DND-41 (cell line): ENCODE measurements at regions not wholly inside any gene's neighbourhood (a gene's known extent, or its start where the extent isn't known, plus 50 kb on each side); places are given as distances from the start of the nearest gene placed in this dataset.

Experiments used
- ATAC-seq: fragments of 200-7000 bp; cut with Tn5 transposase; 3 replicates; pipeline ENCODE4 v1.9.1; 2021; ENCODE audit warnings: low read depth; ENCODE audit not compliant: insufficient read depth
- DNase-seq: peaks from one replicate; pipeline ENCODE4 v3.0.0-alpha.2; 2020
- H2AFZ ChIP-seq: 2 replicates; pipeline ENCODE4 v1.6.0; 2012; ENCODE audit warnings: low read depth, low read length
- H3K27ac ChIP-seq: 2 replicates; pipeline ENCODE4 v1.5.1; 2012; ENCODE audit warnings: low read length, inconsistent platforms
- H3K27me3 ChIP-seq: fragments of 200-600 bp; sonication (generic); 2 replicates; pipeline ENCODE4 v1.6.0; 2012; ENCODE audit warnings: low read length, mild to moderate bottlenecking, inconsistent platforms; ENCODE audit not compliant: insufficient read depth, poor library complexity
- H3K36me3 ChIP-seq: 2 replicates; pipeline ENCODE4 v1.5.1; 2012; ENCODE audit warnings: low read length, inconsistent platforms; ENCODE audit not compliant: insufficient read depth
- H3K4me1 ChIP-seq: 2 replicates; pipeline ENCODE4 v1.5.1; 2012; ENCODE audit warnings: mild to moderate bottlenecking, low read length; ENCODE audit not compliant: insufficient read depth
- H3K4me2 ChIP-seq: 2 replicates; pipeline ENCODE4 v1.6.0; 2012; ENCODE audit warnings: mild to moderate bottlenecking, moderate library complexity, low read length, inconsistent platforms; ENCODE audit not compliant: insufficient read depth
- H3K4me3 ChIP-seq, 2 experiments: fragments of 200-600 bp in 1 of 2; shearing (Covaris generic) in 1 of 2; 2 replicates each; pipeline ENCODE4 v1.5.1; 2012 to 2016; ENCODE audit warnings: inconsistent platforms in 2 of 2, low read length in 2 of 2, mild to moderate bottlenecking in 2 of 2, low read depth in 1 of 2, moderate library complexity in 1 of 2
- H3K79me2 ChIP-seq: 2 replicates; pipeline ENCODE4 v1.6.0; 2012; ENCODE audit warnings: low read length, inconsistent platforms; ENCODE audit not compliant: insufficient read depth
- H3K9ac ChIP-seq: 2 replicates; pipeline ENCODE4 v1.6.0; 2012; ENCODE audit warnings: low read depth, mild to moderate bottlenecking, inconsistent platforms, low read length, moderate library complexity
- H3K9me3 ChIP-seq: 2 replicates; pipeline ENCODE4 v1.5.1; 2012; ENCODE audit warnings: low read length, moderate library complexity, mild to moderate bottlenecking, inconsistent platforms; ENCODE audit not compliant: insufficient read depth, severe bottlenecking
- H4K20me1 ChIP-seq: 2 replicates; pipeline ENCODE4 v1.6.0; 2012; ENCODE audit warnings: low read length; ENCODE audit not compliant: insufficient read depth
- CTCF ChIP-seq: IDR thresholded peaks from 2 replicates; pipeline ENCODE4 v1.5.1; 2012; ENCODE audit warnings: borderline replicate concordance, low read length, moderate library complexity, mild to moderate bottlenecking; ENCODE audit not compliant: poor library complexity, severe bottlenecking; ENCODE audit errors: extremely low read depth
- EZH2 ChIP-seq: IDR thresholded peaks from 3 replicates; pipeline ENCODE4 v1.6.1; 2012; ENCODE audit warnings: borderline replicate concordance, low read depth, mild to moderate bottlenecking, moderate library complexity, low read length, inconsistent platforms; ENCODE audit not compliant: severe bottlenecking

GRCh38 chr5:173768267-173768806 lies 119.8 kb upstream of the CPEB4 start:
- no peak for ATAC-seq
- H3K79me2 ChIP-seq, result no peaks in the 10 kb centered on the region
- H2AFZ ChIP-seq, result no peak overlapping the region
- no peak overlapping the region for H3K4me3 ChIP-seq
- H3K36me3 ChIP-seq, result no peaks in the 10 kb centered on the region
- H4K20me1 ChIP-seq, result no peaks in the 10 kb centered on the region
- H3K4me2 ChIP-seq, result no peak overlapping the region
- no peaks in the 10 kb centered on the region for H3K9me3 ChIP-seq
- DNase-seq, result no peak
- no peaks in the 10 kb centered on the region for H3K4me1 ChIP-seq
- H3K27me3 ChIP-seq, result no peaks in the 10 kb centered on the region
- no peak for TF ChIP-seq CTCF
- TF ChIP-seq EZH2, result no peak
- H3K9ac ChIP-seq, result no peak overlapping the region
- no peak overlapping the region for H3K27ac ChIP-seq

- TF ChIP-seq CTCF, result no peak
- DNase-seq, result no peak
- Histone ChIP-seq H3K4me1 (no peaks in the 10 kb centered on the region), H3K79me2 (no peaks in the 10 kb centered on the region), H2AFZ (no peak overlapping the region), H3K4me3 (no peak overlapping the region), H3K27me3 (no peaks in the 10 kb centered on the region), H3K9me3 (no peaks in the 10 kb centered on the region), H3K4me2 (no peak overlapping the region), H3K36me3 (no peaks in the 10 kb centered on the region), H3K9ac (no peak overlapping the region), H3K27ac (no peak overlapping the region), H4K20me1 (no peaks in the 10 kb centered on the region)
- no peak for ATAC-seq
These were observed 119.3 kb upstream of the CPEB4 start for GRCh38 chr5:173768891-173769290.

- no peak overlapping the region for H3K4me2 ChIP-seq
- DNase-seq, result no peak
- H3K4me1 ChIP-seq, result no peaks in the 10 kb centered on the region
- H3K36me3 ChIP-seq, result no peaks in the 10 kb centered on the region
- no peaks in the 10 kb centered on the region for H3K27me3 ChIP-seq
- H3K9ac ChIP-seq, result no peak overlapping the region
- H4K20me1 ChIP-seq, result no peaks in the 10 kb centered on the region
- H3K79me2 ChIP-seq, result no peaks in the 10 kb centered on the region
- H3K4me3 ChIP-seq, result no peak overlapping the region
- TF ChIP-seq CTCF, result no peak
- no peak for TF ChIP-seq EZH2
- ATAC-seq, result no peak
- H3K9me3 ChIP-seq, result no peaks in the 10 kb centered on the region
- no peak overlapping the region for H2AFZ ChIP-seq
- no peak overlapping the region for H3K27ac ChIP-seq
These were observed 117.5 kb upstream of the CPEB4 start for GRCh38 chr5:173770637-173771036.
